NT2/D1 (cell line): ENCODE measurements at regions not wholly inside any gene's neighbourhood (a gene's known extent, or its start where the extent isn't known, plus 50 kb on each side); places are given as distances from the start of the nearest gene placed in this dataset.

ENCODE experiments used
- SUZ12 ChIP-seq: IDR thresholded peaks from 2 replicates; pipeline ENCODE4 v1.6.1; 2011; ENCODE audit not compliant: insufficient read length, insufficient read depth; ENCODE audit errors: extremely low read depth
- YY1 ChIP-seq: IDR thresholded peaks from 2 replicates; pipeline ENCODE4 v1.6.1; 2011; ENCODE audit not compliant: insufficient read length, insufficient read depth
- ZNF274 ChIP-seq: IDR thresholded peaks from 2 replicates; pipeline ENCODE4 v1.6.1; 2011; ENCODE audit warnings: mild to moderate bottlenecking, low read depth, low read length

- TF ChIP-seq SUZ12 (no peak), YY1 (no peak), ZNF274 (no peak)
These were observed 509.4 kb upstream of the RAG2 start for GRCh38 chr11:37107415-37107814.
